GOT3 (cell line): ENCODE measurements at regions not wholly inside any gene's neighbourhood (a gene's known extent, or its start where the extent isn't known, plus 50 kb on each side); places are given as distances from the start of the nearest gene placed in this dataset.

Source experiments
- DNase-seq: peaks from one replicate; lab custom pipeline; 2025; ENCODE audit warnings: mixed read lengths; lab: John Stamatoyannopoulos, UW

DNA sequence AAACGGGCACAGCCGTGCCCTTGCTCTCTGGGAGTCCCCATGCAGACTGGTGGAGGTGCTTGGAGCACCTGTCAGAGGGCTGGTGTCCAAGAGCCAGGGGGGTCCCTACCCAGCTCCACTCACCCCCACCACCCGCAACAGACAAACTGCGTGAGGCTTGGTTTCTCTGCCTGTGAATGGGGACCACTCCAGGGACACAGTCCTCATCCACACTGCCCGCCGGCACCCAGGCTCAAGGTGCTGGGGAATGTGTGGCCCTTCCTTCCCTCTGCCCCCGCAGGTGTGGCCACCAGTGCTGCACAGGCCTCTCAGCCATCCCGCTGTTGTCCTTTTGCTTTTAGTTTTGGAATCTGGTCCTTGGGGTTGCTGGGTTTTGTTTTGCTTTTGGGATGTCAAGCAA lies 136.5 kb upstream of the ZNF236 start:
- no peak for DNase-seq

DNA sequence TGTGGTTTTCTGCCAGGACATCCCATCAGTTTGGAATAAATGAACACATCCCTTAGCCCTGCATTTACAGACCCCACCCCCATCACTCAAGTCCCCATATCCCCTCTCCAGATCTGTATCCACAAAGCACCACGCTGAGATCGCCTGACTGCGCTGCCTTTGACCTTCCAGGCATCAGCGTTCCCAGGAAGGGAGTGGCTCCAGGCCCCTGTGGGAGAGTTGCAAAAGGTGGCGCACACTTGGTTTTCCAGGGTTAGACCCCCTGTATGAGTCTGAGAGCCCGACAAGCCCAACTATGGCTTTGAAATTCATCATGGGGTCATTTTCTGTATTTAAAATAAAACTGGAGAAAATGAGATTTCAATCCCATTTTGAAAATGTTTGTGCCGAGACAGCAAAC lies 137.0 kb upstream of the ZNF236 start:
- no peak for DNase-seq

DNA sequence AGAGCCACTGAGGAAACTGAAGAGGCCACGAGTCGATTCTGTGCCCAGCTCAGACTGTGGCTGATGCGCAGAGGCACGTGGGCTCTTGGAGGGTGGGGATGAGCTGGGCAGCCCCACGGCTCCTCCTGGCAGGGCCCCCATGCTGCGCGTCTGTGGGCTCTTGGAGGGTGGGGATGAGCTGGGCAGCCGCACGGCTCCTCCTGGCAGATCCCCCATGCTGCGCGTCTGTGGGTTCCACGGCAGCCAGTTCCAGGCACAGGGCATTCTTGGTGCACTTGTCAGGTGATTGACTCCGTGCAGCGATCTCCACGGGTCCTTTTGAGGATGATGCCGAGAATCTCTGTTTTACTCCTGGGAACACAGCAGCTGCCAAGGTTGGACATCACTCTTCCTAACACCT lies 138.1 kb upstream of the ZNF236 start:
- no peak for DNase-seq

DNA sequence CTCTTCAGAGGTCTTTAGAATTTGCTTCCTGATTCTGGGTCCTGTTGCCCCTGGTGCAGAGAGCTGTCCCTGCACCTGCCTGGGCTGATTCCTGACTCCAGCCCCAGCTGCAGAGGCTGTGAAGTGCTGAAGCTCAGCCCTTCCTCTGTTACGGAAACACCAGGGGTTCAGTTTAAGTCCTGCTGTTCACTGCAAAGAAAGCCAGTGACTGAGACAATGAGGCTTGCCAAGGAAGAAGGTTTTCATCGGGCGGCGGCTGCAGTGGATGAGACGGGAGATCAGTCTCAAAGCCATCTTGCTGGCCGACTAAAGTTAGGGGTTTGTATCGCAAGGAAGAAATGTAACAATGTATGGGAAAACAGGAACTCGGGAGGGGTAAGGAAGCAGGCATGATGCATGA lies 142.4 kb upstream of the ZNF236 start:
- no peak for DNase-seq

DNA sequence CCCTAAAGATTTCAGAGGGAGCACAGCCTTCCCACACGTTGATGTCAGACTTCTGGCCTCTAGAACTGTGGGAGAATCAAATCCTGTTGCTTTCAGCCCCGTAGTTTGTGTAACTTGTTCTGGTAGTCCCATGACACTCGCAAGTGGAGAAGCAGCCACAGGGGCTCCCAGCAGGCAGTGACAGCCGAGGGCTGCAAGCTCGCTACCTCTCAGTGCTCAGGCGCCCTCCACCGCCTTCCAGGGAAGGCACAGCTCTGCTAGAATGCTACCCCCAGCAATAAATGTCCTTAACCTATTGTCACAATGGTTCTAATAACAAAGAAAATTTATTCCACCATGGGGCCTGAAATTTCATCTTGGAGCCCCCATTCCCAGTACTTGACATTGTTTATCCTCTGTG lies 143.1 kb upstream of the ZNF236 start:
- no peak for DNase-seq

DNA sequence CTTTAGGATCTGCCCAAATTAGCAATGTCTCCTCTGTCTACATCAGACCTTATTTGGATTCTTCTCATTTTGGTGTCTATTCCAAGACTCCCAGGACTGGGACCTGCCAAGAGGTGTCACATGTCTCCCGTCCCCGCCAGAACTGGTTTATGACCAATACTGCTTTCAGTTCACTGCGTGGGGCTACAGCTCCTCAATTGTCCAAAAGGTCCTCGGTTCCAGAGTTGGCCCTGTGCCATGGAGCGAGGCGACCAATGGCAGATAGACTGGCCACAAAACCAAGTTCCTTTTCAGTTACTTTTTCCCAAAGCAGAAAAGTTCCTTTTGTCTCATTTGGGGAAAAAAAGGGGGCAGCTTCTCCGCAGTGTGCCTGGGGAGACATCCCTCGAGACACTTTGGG lies 144.1 kb upstream of the ZNF236 start:
- no peak for DNase-seq

DNA sequence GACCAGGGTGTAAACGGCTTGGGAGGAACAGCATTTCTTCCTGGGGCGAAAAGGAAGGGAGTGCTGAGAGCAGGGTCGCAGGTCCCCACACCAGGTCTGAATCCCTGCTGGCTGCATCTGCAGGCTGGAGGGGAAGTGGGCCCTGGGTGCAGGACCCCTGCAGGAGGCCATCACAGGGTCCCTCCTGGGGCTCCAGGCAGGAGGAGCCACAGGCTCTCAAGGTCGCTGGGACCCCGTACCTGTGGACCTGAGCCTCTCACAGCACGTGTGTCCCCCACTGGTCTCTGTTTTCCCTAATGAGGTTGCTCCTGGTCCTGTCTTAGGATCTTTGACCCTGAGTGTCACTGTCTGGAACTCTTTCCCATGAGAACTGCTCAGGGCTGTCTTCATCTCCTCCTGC lies 147.8 kb upstream of the ZNF236 start:
- no peak for DNase-seq

DNA sequence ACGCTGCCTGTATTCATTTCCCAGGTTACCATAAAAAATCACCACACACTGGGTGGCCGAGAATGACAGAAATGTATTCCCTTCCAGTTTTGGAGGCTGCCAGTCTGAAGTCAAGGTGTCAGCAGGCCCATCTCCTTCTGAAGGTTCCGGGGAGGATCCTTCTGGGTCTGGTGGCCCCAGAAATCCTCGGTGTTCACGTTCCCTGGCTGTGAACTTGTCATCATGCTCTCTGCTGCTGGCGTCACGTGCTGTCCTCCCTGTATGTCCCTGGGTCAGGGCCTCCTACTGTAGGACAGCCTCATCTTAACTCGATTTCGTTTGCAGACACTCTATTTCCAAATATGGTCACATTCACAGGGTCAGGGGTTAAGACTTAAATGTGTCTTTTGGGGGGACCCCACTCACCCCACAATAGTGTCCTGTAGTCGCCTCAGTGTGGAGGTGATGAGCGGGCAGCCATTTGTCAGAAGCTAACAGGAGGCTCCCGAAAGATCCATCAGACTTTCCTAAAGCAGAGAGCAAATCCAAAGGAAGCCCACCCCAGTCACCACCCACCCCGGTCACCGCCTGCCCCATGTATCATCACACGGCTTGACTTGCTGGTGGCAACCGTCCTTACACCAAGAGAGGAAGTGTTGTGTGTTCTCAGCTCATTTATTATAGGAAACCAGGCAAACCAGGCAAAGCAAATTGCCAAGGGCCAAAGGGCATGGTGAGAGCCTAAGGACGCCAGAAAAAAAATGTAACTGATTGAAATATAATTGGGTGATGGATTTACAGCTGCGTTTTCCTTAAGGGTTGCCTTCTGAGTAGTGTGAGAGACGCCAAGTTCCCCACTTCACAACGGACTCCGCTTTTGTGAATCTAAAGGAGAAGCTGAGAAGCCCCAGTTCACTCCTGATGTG lies 148.8 kb upstream of the ZNF236 start:
- DNase-seq = no peak

DNA sequence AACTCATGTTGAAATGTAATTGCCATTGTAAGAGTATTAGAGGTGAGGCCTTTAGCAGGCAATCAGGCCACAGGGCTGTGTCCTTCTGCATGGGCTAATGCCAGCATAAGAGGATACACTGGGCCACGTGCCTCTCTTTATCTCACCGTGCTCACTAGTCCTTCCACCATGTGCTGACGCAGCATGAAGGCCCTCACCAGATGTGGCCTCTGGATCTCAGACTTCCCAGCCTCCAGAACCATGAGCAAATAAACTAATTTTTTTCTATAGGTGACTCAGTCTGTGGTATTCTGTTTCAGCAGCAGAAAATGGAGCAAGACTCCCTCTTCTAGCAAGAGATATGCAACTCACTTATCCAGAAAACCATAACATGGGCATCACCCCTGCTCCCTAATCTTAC lies 149.7 kb upstream of the ZNF236 start:
- no peak for DNase-seq

DNA sequence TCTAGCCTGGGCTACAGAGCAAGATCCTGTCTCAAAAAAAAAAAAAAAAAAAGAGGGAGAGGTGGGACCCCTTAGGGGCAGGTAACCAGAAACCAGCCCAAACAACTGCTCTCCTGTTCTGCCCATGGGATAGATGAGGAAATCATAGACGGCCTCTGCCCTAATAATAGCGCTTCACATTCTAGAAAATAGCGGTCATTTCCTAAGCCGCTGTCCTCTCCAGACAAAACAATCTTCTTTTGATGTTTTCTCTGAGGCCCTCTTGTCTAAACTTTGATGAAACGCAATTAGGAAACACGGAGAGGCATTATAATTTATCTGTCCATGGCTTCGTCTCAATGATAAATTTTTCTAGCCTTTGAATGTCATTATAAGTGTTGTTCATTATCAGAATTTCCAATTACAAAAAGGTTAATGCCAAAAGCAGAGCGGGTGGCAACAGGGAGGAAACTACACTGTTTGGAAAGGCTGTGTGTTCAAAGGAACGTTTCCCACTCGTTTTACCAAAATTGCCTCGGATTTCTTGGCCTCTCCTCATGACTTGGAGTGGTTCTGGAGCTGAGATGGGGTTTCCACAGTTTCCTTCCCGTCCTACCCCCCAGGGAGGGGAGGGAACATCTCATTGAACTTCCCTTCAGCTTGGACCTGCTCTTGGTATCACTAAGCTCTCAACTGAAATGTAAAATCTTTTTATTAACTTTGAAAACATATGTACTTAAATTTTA lies 151.6 kb upstream of the ZNF236 start:
- no peak for DNase-seq

DNA sequence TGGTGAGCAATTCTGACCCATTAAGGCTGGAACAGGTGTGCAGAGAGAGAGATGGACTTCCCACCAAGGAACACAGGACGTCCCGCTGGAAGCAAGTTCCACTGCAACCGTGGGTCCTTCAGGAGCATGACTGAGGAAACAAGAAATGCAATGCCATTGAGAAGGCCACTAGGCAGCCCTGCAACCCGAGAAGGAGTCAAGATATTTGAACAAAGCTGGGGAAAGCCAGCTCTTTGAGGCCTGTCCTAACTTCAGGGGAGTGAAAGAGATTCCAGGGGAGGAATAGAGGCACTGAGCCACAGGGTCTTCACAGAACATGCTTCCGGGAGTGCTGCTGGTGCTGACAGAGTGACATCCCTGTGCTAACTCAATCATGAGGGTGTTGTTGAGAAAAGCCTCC lies 153.8 kb upstream of the ZNF236 start:
- DNase-seq = no peak

DNA sequence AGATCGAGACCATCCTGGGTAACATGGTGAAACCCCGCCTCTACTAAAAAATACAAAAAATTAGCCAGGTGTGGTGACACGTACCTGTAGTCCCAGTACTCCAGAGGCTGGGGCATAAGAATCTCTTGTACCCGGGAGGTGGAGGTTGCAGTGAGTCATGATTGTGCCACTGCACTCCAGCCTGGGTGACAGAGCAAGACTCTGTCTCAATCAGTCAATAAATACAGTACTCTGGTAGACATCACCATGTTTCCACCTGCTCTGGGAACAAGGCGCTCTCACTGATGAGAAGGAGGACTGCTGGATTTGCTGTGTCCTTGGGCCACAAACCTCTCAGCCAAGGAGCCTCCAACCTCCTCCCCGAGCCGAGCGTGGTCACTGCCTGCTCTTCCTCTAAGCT lies 154.2 kb upstream of the ZNF236 start:
- no peak for DNase-seq

DNA sequence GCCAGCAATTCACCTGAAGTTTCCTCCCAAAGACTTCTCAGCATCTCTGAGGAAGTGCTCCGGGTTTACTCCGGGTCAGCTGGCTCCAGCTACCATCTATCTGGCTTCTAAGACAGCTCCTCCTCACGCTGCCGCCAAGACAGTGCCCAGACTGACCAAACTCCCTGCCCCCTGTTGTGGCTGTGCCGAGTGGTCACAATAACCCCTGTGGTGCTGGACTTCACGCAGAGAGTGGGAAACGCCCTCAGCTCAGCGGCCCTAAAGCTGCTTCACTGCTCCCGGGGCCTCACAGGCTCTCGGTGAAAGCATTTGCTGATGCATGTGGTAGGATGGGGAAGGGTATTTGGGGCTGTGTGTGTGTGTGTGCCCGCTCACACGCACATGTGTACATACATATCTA lies 154.8 kb upstream of the ZNF236 start:
- DNase-seq = no peak

DNA sequence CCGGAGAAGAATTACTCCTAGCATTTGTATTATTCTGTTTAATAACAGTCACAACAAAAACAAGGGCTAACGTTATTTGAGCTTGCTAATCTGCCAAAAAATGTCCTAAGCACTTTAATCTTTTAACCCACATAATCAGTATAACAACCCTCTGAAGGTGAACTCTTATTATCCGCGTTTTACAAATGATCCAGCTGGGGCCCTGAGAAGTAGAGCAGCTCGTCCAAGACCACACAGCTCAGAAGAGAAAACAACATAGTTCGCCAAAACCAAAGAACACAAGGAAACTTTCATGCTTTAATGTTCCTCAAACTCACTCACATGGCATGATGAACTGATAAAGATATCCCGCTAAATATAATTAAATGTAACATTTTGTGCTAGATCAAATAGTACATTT lies 159.7 kb upstream of the ZNF236 start:
- no peak for DNase-seq

DNA sequence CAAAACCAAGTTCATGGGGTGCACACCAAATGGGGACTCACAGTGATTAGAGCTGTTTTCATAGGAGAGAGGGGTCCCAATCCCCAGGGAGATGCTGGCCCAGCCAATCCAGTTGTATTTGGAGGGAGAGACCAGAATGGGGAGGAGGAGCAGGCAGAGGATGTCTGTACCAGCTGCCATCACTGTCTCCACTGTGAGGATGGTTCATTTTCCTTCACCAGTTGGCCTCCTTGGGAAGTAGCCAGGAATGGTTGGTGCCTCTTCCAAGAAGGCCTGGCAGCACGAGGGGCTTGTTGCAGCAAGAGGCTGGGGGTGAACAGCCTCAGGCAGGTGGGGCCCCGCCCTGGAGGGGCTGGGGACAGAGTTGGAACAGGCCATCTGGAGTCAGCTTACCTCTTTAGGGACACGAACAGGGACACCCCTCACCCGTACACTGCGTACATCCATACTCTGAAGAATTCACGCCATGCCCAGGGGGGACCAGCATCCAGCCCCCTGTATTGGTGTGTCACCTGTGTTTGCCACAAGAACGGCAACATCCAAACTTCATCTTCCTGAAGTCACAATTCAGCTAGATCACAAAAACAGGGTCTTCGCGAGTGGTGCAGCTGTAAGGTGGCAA lies 161.7 kb upstream of the ZNF236 start:
- no peak for DNase-seq

DNA sequence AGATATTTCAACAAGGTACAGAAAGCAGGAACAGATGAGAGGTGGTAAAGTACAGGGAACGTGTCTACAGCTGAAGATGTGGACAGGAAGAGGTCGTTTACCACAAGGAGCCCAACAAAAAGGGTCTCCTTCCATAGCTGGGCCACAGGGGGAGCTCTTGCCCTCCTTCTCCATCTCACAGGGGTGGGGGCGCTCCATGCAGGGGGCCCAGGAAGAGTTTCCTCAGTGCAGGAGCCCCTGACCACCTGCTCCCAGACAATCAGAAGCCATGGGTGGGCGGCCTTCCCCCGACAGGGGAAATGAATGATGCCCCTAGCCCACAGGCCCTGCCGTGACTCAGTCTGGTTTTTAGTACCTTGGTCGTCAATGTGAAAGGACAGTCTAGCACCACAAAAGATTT lies 163.6 kb upstream of the ZNF516 start:
- DNase-seq = no peak

DNA sequence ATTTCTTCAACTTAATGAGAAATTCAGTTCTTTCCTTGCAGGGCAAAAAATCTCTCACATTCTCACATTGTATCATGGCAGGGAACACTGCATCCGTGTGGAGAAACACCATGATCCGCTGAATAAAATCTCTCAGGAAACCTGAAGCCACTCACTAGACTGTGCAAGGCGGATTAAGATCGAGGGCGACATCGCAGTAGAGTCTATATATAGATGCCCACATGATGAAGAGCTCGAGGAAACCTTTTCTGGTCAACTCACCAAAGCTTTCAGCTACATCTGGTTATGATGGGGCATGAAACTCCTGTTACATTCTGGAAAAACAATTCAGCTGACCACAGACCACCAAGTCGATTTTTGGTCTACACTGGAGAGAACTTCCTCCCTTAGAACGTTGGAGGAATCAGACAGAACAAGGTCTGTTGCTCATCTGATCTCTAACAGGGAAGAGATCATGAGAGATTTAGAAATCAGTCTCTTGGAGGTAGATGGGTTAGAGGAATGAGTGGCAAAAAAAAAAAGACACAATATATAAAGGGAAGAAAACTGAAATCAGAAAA lies 162.9 kb upstream of the ZNF516 start:
- DNase-seq = no peak

DNA sequence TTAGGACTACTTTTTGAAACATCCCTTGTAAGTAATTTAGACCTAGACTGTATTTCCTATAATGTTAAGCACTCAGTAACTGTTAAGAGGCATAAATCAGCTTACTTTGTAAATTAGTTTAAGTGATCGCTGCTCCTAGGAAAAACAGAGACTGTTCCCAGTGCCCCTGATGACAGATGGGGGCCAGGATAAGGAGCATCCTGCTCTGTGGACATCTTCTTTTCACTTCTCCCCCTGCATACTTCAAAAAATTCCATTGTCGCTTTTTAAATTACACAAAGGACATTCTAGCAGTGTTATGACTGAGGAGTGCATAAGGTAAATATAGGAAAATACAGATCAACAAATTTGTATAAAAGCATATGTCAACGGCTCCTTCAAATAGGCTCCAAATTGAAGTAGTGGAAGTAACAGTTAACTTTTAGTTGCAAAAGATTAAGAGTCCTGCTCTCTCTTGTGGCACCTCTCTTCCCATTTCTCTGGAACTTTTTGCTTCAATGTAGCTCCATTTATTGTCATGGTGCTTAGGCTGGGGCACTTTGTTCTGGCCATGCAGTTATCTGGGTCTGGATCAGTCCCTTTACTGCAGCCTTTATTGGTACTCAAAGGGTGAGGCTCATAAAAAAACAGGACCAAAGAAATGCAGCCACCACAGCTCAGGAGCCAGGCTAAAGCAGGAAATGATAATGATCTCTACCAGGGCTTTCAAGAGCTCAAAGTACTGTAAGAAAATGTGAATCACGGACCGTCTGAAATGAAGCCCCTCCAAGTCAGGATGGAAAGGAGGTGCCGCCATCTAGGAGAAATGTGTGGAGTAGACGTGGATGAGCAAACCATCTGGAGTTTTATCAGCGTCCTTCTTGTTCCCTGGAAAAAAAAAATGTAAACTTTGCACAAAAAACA lies 162.1 kb upstream of the ZNF516 start:
- no peak for DNase-seq

DNA sequence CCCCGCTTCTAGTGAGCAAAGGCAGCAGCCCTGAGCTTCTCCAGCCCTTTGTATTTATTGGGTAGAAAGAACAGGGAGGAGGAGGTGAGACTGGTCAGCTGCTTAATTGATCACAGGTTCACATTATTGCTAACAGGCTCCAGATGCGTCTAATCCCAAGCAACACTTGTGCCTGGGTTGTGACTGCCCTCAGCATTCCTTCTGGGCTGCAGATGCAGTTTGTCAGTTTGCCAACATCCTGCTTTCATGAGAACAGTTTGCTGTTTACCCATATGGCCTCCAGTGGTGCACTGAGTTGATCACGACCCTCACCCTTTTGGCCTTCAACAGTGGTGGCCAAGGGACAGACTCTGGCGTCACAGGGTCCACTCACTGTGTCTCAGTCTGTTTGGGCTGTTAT lies 159.5 kb upstream of the ZNF516 start:
- no peak for DNase-seq

DNA sequence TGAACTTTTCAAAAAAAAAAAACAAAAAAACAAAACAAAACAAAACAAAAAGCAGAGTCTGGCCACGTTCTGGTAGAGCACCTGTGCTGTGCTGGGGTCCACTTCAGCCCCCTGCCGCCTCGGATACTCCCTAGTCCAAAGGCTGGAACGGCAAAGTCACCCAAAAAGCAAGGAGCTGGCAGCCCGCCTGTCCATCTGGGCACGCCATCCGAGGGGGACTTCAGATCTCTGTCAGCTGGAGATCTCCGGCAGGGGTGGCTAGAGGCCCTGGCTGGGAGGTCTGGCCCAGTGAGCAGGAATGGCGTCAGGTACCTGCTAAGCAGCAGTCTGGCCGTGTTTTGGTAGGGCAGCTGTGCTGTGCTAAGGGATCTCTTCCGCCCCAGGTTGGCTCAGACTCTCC lies 152.3 kb upstream of the ZNF516 start:
- DNase-seq = no peak

DNA sequence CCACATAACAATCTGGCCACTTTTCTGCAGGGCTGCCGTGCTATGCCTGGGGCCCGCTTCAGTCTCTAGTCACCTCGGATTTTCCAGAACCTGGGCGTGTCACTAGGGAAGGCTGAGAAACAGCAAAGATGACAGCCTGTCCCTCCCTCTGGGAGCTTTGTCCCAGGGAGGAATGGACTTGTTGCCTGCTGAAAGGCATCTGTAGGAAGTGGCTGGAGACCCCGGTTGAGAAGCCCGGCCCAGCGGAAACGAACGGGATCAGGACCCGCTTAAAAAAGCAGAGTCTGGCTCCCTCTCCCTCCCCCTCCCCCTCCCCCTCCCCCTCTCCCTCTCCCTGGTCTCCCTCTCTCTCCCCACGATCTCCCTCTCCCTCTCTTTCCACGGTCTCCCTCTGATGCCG lies 149.5 kb upstream of the ZNF516 start:
- DNase-seq = no peak

DNA sequence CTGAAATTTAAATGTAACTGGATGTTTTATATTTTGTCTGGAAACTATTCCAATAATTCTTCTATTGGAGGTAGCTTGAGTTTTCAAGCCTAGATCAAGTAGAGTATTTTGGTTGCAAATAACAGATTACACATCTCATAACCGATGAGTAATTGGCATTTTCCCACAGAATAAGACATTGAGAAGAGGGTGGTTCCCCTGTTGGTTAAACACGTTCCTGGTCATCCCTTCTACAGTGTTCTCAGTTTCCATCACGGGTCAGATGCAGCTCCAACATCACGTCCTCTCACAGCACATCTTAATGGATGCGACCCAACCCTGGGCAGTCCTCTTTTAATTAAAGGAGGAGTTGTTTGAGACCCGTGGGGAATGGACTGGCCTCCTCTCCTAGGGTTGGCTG lies 149.0 kb upstream of the ZNF516 start:
- DNase-seq = no peak
